ENCODE measurements at regions not wholly inside any gene's neighbourhood (a gene's known extent, or its start where the extent isn't known, plus 50 kb on each side); places are given as distances from the start of the nearest gene placed in this dataset.

DNA sequence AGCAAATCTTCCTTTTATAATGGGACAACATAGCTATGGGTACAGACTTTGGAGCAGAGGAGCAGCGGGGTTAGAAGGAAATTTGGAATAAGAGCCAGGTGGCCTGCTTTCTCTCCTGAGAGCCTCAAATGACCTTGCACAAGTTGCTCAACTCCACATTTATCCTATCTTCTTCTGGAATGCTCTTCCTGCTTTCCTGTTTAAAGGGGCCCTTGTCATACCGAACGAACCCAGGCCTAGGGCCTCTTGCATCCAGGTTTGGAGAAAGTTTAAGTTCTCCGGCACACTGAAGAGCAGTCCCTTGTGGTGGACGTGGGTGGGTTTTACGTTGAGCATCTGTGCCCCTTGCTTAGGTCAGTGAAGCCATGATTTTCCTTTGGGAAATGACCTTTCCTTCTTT is 197.9 kb upstream of the NR3C1 start (continued):
- no peak for TF ChIP-seq KDM4A (IDR thresholded peaks at IDR 0.05; ENCODE audit: low read depth, low read length, severe bottlenecking)
- TF ChIP-seq RBBP5 (IDR thresholded peaks at IDR 0.05; ENCODE audit: borderline replicate concordance, low read depth, low read length): no peak
- no peak for TF ChIP-seq TAF7 (optimal IDR thresholded peaks at IDR 0.05; ENCODE audit: borderline replicate concordance, low read depth, low read length)
- TF ChIP-seq BRCA1 (IDR thresholded peaks at IDR 0.05; ENCODE audit: low read depth, low read length): no peak
